ENCODE measurements at regions not wholly inside any gene's neighbourhood (a gene's known extent, or its start where the extent isn't known, plus 50 kb on each side); places are given as distances from the start of the nearest gene placed in this dataset.

DNA sequence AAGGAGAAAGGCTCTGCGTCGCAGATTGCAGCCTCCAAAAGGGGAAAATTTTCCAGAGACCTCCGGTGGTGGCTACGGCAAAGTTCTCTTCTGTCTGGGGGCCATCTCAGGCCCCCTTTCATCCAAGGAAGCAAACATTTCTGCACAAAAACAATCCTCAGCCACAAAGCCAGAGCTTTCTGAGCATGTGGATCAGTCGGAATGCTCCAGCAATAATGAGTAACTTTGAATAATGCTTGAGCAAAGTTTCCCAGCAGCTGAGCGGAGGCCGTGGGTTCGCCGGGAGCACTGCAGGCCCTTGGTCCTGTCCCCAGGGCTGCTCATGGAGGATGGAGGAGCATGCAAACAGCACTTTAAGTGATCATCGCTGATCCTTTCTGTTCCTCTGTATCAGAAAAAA lies 60.2 kb upstream of the UNC5A start:
- no peak for TF ChIP-seq CTCF (IDR thresholded peaks at IDR 0.05)
- no peak for TF ChIP-seq REST (IDR thresholded peaks at IDR 0.05; ENCODE audit: insufficient read depth in 1 of 2, low read depth in 2 of 2, low read length in 1 of 2)
- no peak for TF ChIP-seq TCF7L2 (IDR thresholded peaks at IDR 0.05; ENCODE audit: low read depth, low read length)
- no peak for TF ChIP-seq SIN3A (IDR thresholded peaks at IDR 0.05; ENCODE audit: borderline replicate concordance, insufficient read depth, low read depth, low read length)
